ENCODE measurements at regions not wholly inside any gene's neighbourhood (a gene's known extent, or its start where the extent isn't known, plus 50 kb on each side); places are given as distances from the start of the nearest gene placed in this dataset.

GRCh38 chr11:23923357-23923756 is 573.5 kb upstream of the LUZP2 start:
- intact Hi-C loops (cut with DNase I): no loop called here
- no peak for TF ChIP-seq CTCF (IDR thresholded peaks at IDR 0.05)
- H3K9me3 ChIP-seq (replicated peaks in 1 of 3): no peaks in the 10 kb centered on the region
- no peaks in the 10 kb centered on the region for H3K36me3 ChIP-seq (replicated peaks in 1 of 2)
- H3K27ac ChIP-seq: no peak overlapping the region
- no peak for DNase-seq
- H3K4me1 ChIP-seq (replicated peaks in 1 of 2): no peaks in the 10 kb centered on the region
- H3K4me3 ChIP-seq: no peak overlapping the region
- 81 to 93% (median 89%) methylated on average over 1 of the region's 1 CpG for WGBS, 4 donors
- no peaks in the 10 kb centered on the region for H3K27me3 ChIP-seq

GRCh38 chr11:23924226-23924625 is 572.6 kb upstream of the LUZP2 start:
- Histone ChIP-seq H3K27me3 (no peaks in the 10 kb centered on the region), H3K36me3 (replicated peaks in 1 of 2) (no peaks in the 10 kb centered on the region), H3K4me3 (no peak overlapping the region), H3K9me3 (replicated peaks in 1 of 3) (no peaks in the 10 kb centered on the region), H3K4me1 (replicated peaks in 1 of 2) (no peaks in the 10 kb centered on the region), H3K27ac (no peak overlapping the region)
- WGBS, 4 donors: 79 to 92% (median 83%) methylated on average over 1 of the region's 1 CpG
- TF ChIP-seq POLR2A (IDR thresholded peaks at IDR 0.05) (no peak), CTCF (IDR thresholded peaks at IDR 0.05) (no peak)
- intact Hi-C loops (cut with DNase I): no loop called here
- no peak for DNase-seq

GRCh38 chr11:23931443-23931842 is 565.4 kb upstream of the LUZP2 start:
- TF ChIP-seq POLR2A (IDR thresholded peaks at IDR 0.05) (no peak), CTCF (IDR thresholded peaks at IDR 0.05) (no peak)
- H3K36me3 ChIP-seq (replicated peaks in 1 of 2): no peaks in the 10 kb centered on the region
- no peaks in the 10 kb centered on the region for H3K9me3 ChIP-seq (replicated peaks in 1 of 3)
- WGBS, 4 donors: 80 to 90% (median 85%) methylated on average over 2 of the region's 2 CpGs
- DNase-seq: no peak
- H3K27ac ChIP-seq: no peak overlapping the region
- no peaks in the 10 kb centered on the region for H3K27me3 ChIP-seq
- no peaks in the 10 kb centered on the region for H3K4me1 ChIP-seq (replicated peaks in 1 of 2)
- intact Hi-C loops (cut with DNase I): no loop called here
- H3K4me3 ChIP-seq: no peak overlapping the region

GRCh38 chr11:23932485-23932898 is 564.4 kb upstream of the LUZP2 start:
- H3K36me3 ChIP-seq (replicated peaks in 1 of 2): no peaks in the 10 kb centered on the region
- intact Hi-C loops (cut with DNase I): no loop called here

More at GRCh38 chr11:23932485-23932898, 564.4 kb upstream of the LUZP2 start:
- Histone ChIP-seq H3K27me3 (no peaks in the 10 kb centered on the region), H3K27ac (no peak overlapping the region), H3K9me3 (replicated peaks in 1 of 3) (no peaks in the 10 kb centered on the region), H3K4me1 (replicated peaks in 1 of 2) (no peaks in the 10 kb centered on the region), H3K4me3 (no peak overlapping the region)
- no peak for TF ChIP-seq CTCF (IDR thresholded peaks at IDR 0.05)
- no peak for TF ChIP-seq POLR2A (IDR thresholded peaks at IDR 0.05)
- DNase-seq: no peak
